ENCODE measurements at regions not wholly inside any gene's neighbourhood (a gene's known extent, or its start where the extent isn't known, plus 50 kb on each side); places are given as distances from the start of the nearest gene placed in this dataset.

DNA sequence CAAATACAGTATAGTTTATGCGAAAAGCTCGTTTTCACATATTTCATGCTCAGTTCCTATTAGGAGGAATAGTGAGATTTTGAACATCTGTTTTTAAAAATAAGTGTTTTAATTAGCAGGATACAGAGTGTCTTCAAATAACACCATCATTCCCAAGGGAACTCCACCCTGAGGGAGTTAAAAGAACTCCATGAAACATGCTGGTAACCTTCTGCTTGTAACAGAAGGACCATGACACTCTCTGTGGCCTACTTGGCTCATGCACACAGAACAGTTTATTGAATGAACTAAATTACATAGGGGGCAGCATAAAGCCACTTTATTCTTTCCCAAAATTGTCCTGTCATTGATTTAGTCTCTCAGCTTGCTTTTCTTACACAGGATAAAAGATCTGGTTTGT lies 809.5 kb upstream of the SLITRK6 start:
- DNase-seq (ENCODE audit: low read depth, low spot score) (no peak), FAIRE-seq (no peak)
- H3K9me3 ChIP-seq (replicated peaks; ENCODE audit: control insufficient read depth, insufficient read depth, low read length): peaks cover 1% of the 10 kb centered on the region
- TF ChIP-seq, protein P1, sequence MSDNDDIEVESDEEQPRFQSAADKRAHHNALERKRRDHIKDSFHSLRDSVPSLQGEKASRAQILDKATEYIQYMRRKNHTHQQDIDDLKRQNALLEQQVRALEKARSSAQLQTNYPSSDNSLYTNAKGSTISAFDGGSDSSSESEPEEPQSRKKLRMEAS (IDR thresholded peaks at IDR 0.05; ENCODE audit: insufficient read depth, insufficient read length): no peak
- TF ChIP-seq POLR2A (IDR thresholded peaks at IDR 0.05; ENCODE audit: low read depth, low read length): no peak
- no peak for TF ChIP-seq GATA2 (IDR thresholded peaks at IDR 0.05; ENCODE audit: insufficient read depth, insufficient read length, low read depth, low read length)
- TF ChIP-seq POLR2AphosphoS5 (IDR thresholded peaks at IDR 0.05; ENCODE audit: insufficient read depth, low read depth, low read length): no peak
- TF ChIP-seq EZH2 (IDR thresholded peaks at IDR 0.05; ENCODE audit: borderline replicate concordance, low read depth, low read length, severe bottlenecking): no peak
- no peak for TF ChIP-seq FOS (IDR thresholded peaks at IDR 0.05; ENCODE audit: borderline replicate concordance, insufficient read depth, low read length)
- TF ChIP-seq MYC (IDR thresholded peaks at IDR 0.05; ENCODE audit: low read depth, low read length): no peak
- no peak for TF ChIP-seq JUN (IDR thresholded peaks at IDR 0.05; ENCODE audit: borderline replicate concordance, insufficient read depth, insufficient read length, low read depth)
- TF ChIP-seq, protein P2, sequence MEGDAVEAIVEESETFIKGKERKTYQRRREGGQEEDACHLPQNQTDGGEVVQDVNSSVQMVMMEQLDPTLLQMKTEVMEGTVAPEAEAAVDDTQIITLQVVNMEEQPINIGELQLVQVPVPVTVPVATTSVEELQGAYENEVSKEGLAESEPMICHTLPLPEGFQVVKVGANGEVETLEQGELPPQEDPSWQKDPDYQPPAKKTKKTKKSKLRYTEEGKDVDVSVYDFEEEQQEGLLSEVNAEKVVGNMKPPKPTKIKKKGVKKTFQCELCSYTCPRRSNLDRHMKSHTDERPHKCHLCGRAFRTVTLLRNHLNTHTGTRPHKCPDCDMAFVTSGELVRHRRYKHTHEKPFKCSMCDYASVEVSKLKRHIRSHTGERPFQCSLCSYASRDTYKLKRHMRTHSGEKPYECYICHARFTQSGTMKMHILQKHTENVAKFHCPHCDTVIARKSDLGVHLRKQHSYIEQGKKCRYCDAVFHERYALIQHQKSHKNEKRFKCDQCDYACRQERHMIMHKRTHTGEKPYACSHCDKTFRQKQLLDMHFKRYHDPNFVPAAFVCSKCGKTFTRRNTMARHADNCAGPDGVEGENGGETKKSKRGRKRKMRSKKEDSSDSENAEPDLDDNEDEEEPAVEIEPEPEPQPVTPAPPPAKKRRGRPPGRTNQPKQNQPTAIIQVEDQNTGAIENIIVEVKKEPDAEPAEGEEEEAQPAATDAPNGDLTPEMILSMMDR (IDR thresholded peaks at IDR 0.05; ENCODE audit: extremely low read depth in 1 of 2, insufficient read depth in 1 of 2, low read depth in 1 of 2, low read length in 2 of 2): no peak
- H4K20me1 ChIP-seq (replicated peaks; ENCODE audit: control insufficient read depth, extremely low read depth, insufficient read depth, low read length): no peaks in the 10 kb centered on the region
- dilution Hi-C loops (cut with MboI; ENCODE audit: extremely low pct_ligation_motif_present, low sequenced_read_pairs) (no loop called here), intact Hi-C loops (cut with micrococcal nuclease) (no loop called here)
- H3K9me1 ChIP-seq (replicated peaks; ENCODE audit: control insufficient read depth, extremely low read depth, insufficient read depth, low read length): no peaks in the 10 kb centered on the region
- no peak overlapping the region for H3K4me3 ChIP-seq (replicated peaks in 1 of 3; ENCODE audit: insufficient read depth in 1 of 3, low read depth in 1 of 3, low read length in 3 of 3)
- POLR2A ChIA-PET: no interaction called here
- H3K9ac ChIP-seq (replicated peaks; ENCODE audit: extremely low read depth, insufficient read depth, low read length): no peak overlapping the region
- no peak overlapping the region for H3K27ac ChIP-seq (ENCODE audit: insufficient read depth, low read depth, low read length)
- no peak overlapping the region for H3K4me2 ChIP-seq (ENCODE audit: insufficient read depth, low read length)
- H2AFZ ChIP-seq (ENCODE audit: low read depth, low read length): no peak overlapping the region
- BruUV-seq (replicated peaks): no TSS peak
- no peaks in the 10 kb centered on the region for H3K27me3 ChIP-seq (ENCODE audit: control insufficient read depth in 2 of 2, insufficient read depth in 2 of 2, low read length in 2 of 2)
- no peaks in the 10 kb centered on the region for H3K36me3 ChIP-seq (ENCODE audit: control insufficient read depth in 2 of 2, extremely low read depth in 1 of 2, insufficient read depth in 2 of 2, low read length in 2 of 2)
- CTCF ChIA-PET: no interaction called here
- no peaks in the 10 kb centered on the region for H3K79me2 ChIP-seq (ENCODE audit: control insufficient read depth, insufficient read depth, low read length)
- no peaks in the 10 kb centered on the region for H3K4me1 ChIP-seq (ENCODE audit: control insufficient read depth, extremely low read depth, insufficient read depth, low read length)
